ENCODE measurements at regions not wholly inside any gene's neighbourhood (a gene's known extent, or its start where the extent isn't known, plus 50 kb on each side); places are given as distances from the start of the nearest gene placed in this dataset.

GRCh38 chr5:73333944-73334703, 114.5 kb downstream of the FOXD1 start:
- Histone ChIP-seq H3K27me3 (peaks cover 0 to 60% (median 14%) of the 10 kb centered on the region in 3 donors), H3K4me3 (no peak overlapping the region), H3K4me1 (peaks cover 0 to 4% (median 0%) of the 10 kb centered on the region in 4 donors), H3K27ac (no peak overlapping the region), H3K36me3 (no peaks in the 10 kb centered on the region), H3K9me3 (peaks cover 0 to 23% (median 17%) of the 10 kb centered on the region in 4 donors)
- TF ChIP-seq POLR2A (IDR thresholded peaks at IDR 0.05): no peak
- TF ChIP-seq EP300 (IDR thresholded peaks at IDR 0.05): no peak
- no peak for TF ChIP-seq POLR2AphosphoS5 (IDR thresholded peaks at IDR 0.05)
- no peak for TF ChIP-seq CTCF (IDR thresholded peaks at IDR 0.05)
- WGBS, 5 donors: 72 to 80% (median 79%) methylated on average over 3 of the region's 3 CpGs
- intact Hi-C loops (cut with DNase I; ENCODE audit: low total_unique reads): no loop called here
- no peak for DNase-seq

- intact Hi-C loops (cut with DNase I; ENCODE audit: low total_unique reads): no loop called here
- H3K27me3 ChIP-seq: peaks cover 0 to 37% (median 6%) of the 10 kb centered on the region in 3 donors
Measured at GRCh38 chr5:73330613-73331012, 118.0 kb downstream of the FOXD1 start.

GRCh38 chr5:73328640-73329039, 119.9 kb downstream of the FOXD1 start:
- Histone ChIP-seq H3K36me3 (no peaks in the 10 kb centered on the region), H3K27ac (no peak overlapping the region), H3K4me3 (no peak overlapping the region), H3K4me1 (no peaks in the 10 kb centered on the region), H3K27me3 (peaks cover 0 to 22% (median 7%) of the 10 kb centered on the region in 3 donors), H3K9me3 (peaks cover 0 to 23% (median 17%) of the 10 kb centered on the region in 4 donors)
- no peak for TF ChIP-seq POLR2A (IDR thresholded peaks at IDR 0.05)
- TF ChIP-seq CTCF (IDR thresholded peaks at IDR 0.05): no peak
- DNase-seq: no peak
- intact Hi-C loops (cut with DNase I; ENCODE audit: low total_unique reads): no loop called here
- 90 to 93% (median 91%) methylated on average over 1 of the region's 1 CpG for WGBS, 5 donors

More at GRCh38 chr5:73330613-73331012, 118.0 kb downstream of the FOXD1 start:
- peaks cover 0 to 23% (median 17%) of the 10 kb centered on the region in 4 donors for H3K9me3 ChIP-seq
- WGBS, 5 donors: 42 to 74% (median 65%) methylated on average over 1 of the region's 1 CpG
- no peak overlapping the region for H3K27ac ChIP-seq
- H3K4me3 ChIP-seq: no peak overlapping the region
- DNase-seq: no peak
- H3K4me1 ChIP-seq: no peaks in the 10 kb centered on the region
- no peak for TF ChIP-seq EP300 (IDR thresholded peaks at IDR 0.05)
- TF ChIP-seq POLR2AphosphoS5 (IDR thresholded peaks at IDR 0.05): no peak
- TF ChIP-seq CTCF (IDR thresholded peaks at IDR 0.05): no peak
- no peak for TF ChIP-seq POLR2A (IDR thresholded peaks at IDR 0.05)
- no peaks in the 10 kb centered on the region for H3K36me3 ChIP-seq

GRCh38 chr5:73327908-73328455, 120.6 kb downstream of the FOXD1 start:
- Histone ChIP-seq H3K4me3 (no peak overlapping the region), H3K27me3 (peaks cover 0 to 19% (median 9%) of the 10 kb centered on the region in 3 donors), H3K36me3 (no peaks in the 10 kb centered on the region), H3K9me3 (peaks cover 0 to 23% (median 17%) of the 10 kb centered on the region in 4 donors), H3K4me1 (no peaks in the 10 kb centered on the region), H3K27ac (no peak overlapping the region)
- WGBS, 5 donors: 83 to 94% (median 87%) methylated on average over 2 of the region's 2 CpGs
- no peak for DNase-seq
- TF ChIP-seq EP300 (IDR thresholded peaks at IDR 0.05) (no peak), POLR2AphosphoS5 (IDR thresholded peaks at IDR 0.05) (no peak), CTCF (IDR thresholded peaks at IDR 0.05) (no peak), POLR2A (IDR thresholded peaks at IDR 0.05) (no peak)
- intact Hi-C loops (cut with DNase I; ENCODE audit: low total_unique reads): no loop called here

All from stomach (tissue), 8 donors.